Smooth muscle cell (in vitro differentiated cells): ENCODE measurements at regions not wholly inside any gene's neighbourhood (a gene's known extent, or its start where the extent isn't known, plus 50 kb on each side); places are given as distances from the start of the nearest gene placed in this dataset.

Source experiments
- DNase-seq: peaks from one replicate; lab custom pipeline; 2025; ENCODE audit not compliant: unreplicated experiment; lab: John Stamatoyannopoulos, UW
- H2AFZ ChIP-seq: fragments of 200-600 bp; sonication (generic); 2 replicates; pipeline ENCODE4 v1.6.0; 2016; ENCODE audit warnings: antibody characterized with exemption, low read depth, mild to moderate bottlenecking
- H3F3A ChIP-seq: fragments of 200-600 bp; sonication (generic); 2 replicates; pipeline ENCODE4 v1.6.0; 2017; ENCODE audit warnings: antibody characterized with exemption, low read depth
- H3K27ac ChIP-seq: fragments of 200-600 bp; sonication (generic); 2 replicates; pipeline ENCODE4 v1.5.1; 2016; ENCODE audit warnings: low read depth, mild to moderate bottlenecking
- H3K27me3 ChIP-seq: fragments of 200-600 bp; sonication (generic); 2 replicates; pipeline ENCODE4 v1.6.1; 2016; ENCODE audit warnings: low read depth, mild to moderate bottlenecking
- H3K36me3 ChIP-seq: fragments of 200-600 bp; sonication (generic); 2 replicates; pipeline ENCODE4 v1.5.1; 2016; ENCODE audit warnings: low read depth
- H3K4me1 ChIP-seq: fragments of 200-600 bp; sonication (generic); 2 replicates; pipeline ENCODE4 v1.5.1; 2016; ENCODE audit warnings: low read depth
- H3K4me2 ChIP-seq: fragments of 200-600 bp; sonication (generic); 2 replicates; pipeline ENCODE4 v1.6.0; 2016; ENCODE audit warnings: mild to moderate bottlenecking
- H3K4me3 ChIP-seq: fragments of 200-600 bp; sonication (generic); 2 replicates; pipeline ENCODE4 v1.5.1; 2016; ENCODE audit warnings: mild to moderate bottlenecking
- H3K79me2 ChIP-seq: fragments of 200-600 bp; sonication (generic); 2 replicates; pipeline ENCODE4 v1.6.0; 2016; ENCODE audit warnings: low read depth, mild to moderate bottlenecking
- H3K9ac ChIP-seq: fragments of 200-600 bp; sonication (generic); 2 replicates; pipeline ENCODE4 v1.6.0; 2016; ENCODE audit warnings: low read depth
- H3K9me3 ChIP-seq: fragments of 200-600 bp; sonication (generic); replicated peaks from 2 replicates; pipeline ENCODE4 v1.5.1; 2016; ENCODE audit warnings: low read depth
- H4K20me1 ChIP-seq: fragments of 200-600 bp; sonication (generic); 2 replicates; pipeline ENCODE4 v1.6.0; 2016; ENCODE audit warnings: low read depth
- CTCF ChIP-seq: fragments of 200-600 bp; sonication (generic); IDR thresholded peaks from 2 replicates; pipeline ENCODE4 v1.5.1; 2017; ENCODE audit warnings: borderline replicate concordance, mild to moderate bottlenecking, antibody characterized with exemption; ENCODE audit not compliant: insufficient read depth, poor library complexity, severe bottlenecking
- WGBS: methylation state at CpG from one replicate; pipeline ENCODE4 v1.1.7; 2016; ENCODE audit warnings: low lambda C conversion rate; 5-methylcytosine and 5-hydroxymethylcytosine counted together

- no peak for DNase-seq
- Histone ChIP-seq H3K36me3 (no peaks in the 10 kb centered on the region), H3K27ac (no peak overlapping the region), H3F3A (no peaks in the 10 kb centered on the region), H3K4me3 (no peak overlapping the region), H4K20me1 (no peaks in the 10 kb centered on the region), H3K9me3 (no peaks in the 10 kb centered on the region), H3K79me2 (no peaks in the 10 kb centered on the region), H3K9ac (no peak overlapping the region), H3K4me2 (no peak overlapping the region), H3K27me3 (no peaks in the 10 kb centered on the region), H2AFZ (no peak overlapping the region), H3K4me1 (no peaks in the 10 kb centered on the region)
- WGBS: 40% methylated on average over 3 of the region's 3 CpGs
- no peak for TF ChIP-seq CTCF
These were observed 459.8 kb downstream of the METTL4 start for GRCh38 chr18:2111456-2111855.

- H3K27me3 ChIP-seq: no peaks in the 10 kb centered on the region
- no peaks in the 10 kb centered on the region for H3K36me3 ChIP-seq
- H2AFZ ChIP-seq: no peak overlapping the region
- H3K79me2 ChIP-seq: no peaks in the 10 kb centered on the region
- no peak for TF ChIP-seq CTCF
- H3K4me2 ChIP-seq: no peak overlapping the region
- H4K20me1 ChIP-seq: no peaks in the 10 kb centered on the region
- DNase-seq: no peak
- H3F3A ChIP-seq: no peaks in the 10 kb centered on the region
- H3K4me3 ChIP-seq: no peak overlapping the region
- H3K27ac ChIP-seq: no peak overlapping the region
- H3K4me1 ChIP-seq: no peaks in the 10 kb centered on the region
- WGBS: 75% methylated on average over 8 of the region's 8 CpGs
- no peaks in the 10 kb centered on the region for H3K9me3 ChIP-seq
- H3K9ac ChIP-seq: no peak overlapping the region
These were observed 458.8 kb downstream of the METTL4 start for GRCh38 chr18:2112435-2113045.

- Histone ChIP-seq H3K9me3 (no peaks in the 10 kb centered on the region), H3K36me3 (no peaks in the 10 kb centered on the region), H3K4me3 (no peak overlapping the region), H3F3A (no peaks in the 10 kb centered on the region), H3K9ac (no peak overlapping the region), H2AFZ (no peak overlapping the region), H3K4me2 (no peak overlapping the region), H3K4me1 (no peaks in the 10 kb centered on the region), H3K79me2 (no peaks in the 10 kb centered on the region), H4K20me1 (no peaks in the 10 kb centered on the region), H3K27ac (no peak overlapping the region), H3K27me3 (no peaks in the 10 kb centered on the region)
- WGBS: 47% methylated on average over 2 of the region's 2 CpGs
- DNase-seq: no peak
- no peak for TF ChIP-seq CTCF
These were observed 457.0 kb downstream of the METTL4 start for GRCh38 chr18:2114289-2114688.

GRCh38 chr18:2114765-2115164 is 456.5 kb downstream of the METTL4 start:
- TF ChIP-seq CTCF: no peak
- no peaks in the 10 kb centered on the region for H3K9me3 ChIP-seq
- H3K4me3 ChIP-seq: no peak overlapping the region
- no peaks in the 10 kb centered on the region for H3K36me3 ChIP-seq
- H3K4me1 ChIP-seq: no peaks in the 10 kb centered on the region
- no peak overlapping the region for H3K9ac ChIP-seq
- H4K20me1 ChIP-seq: no peaks in the 10 kb centered on the region
- no peak overlapping the region for H3K4me2 ChIP-seq
- 93% methylated on average over 4 of the region's 4 CpGs for WGBS
- DNase-seq: no peak
- H3K79me2 ChIP-seq: no peaks in the 10 kb centered on the region
- no peaks in the 10 kb centered on the region for H3K27me3 ChIP-seq
- no peak overlapping the region for H3K27ac ChIP-seq
- H3F3A ChIP-seq: no peaks in the 10 kb centered on the region
- H2AFZ ChIP-seq: no peak overlapping the region
